GM19238 (cell line): ENCODE measurements at regions not wholly inside any gene's neighbourhood (a gene's known extent, or its start where the extent isn't known, plus 50 kb on each side); places are given as distances from the start of the nearest gene placed in this dataset.
A peak's percentile ranks its signal among the peaks of the same experiment; 100 is the strongest.

ENCODE experiments used
- DNase-seq: peaks from one replicate; pipeline ENCODE4 v3.0.0; 2011; ENCODE audit warnings: low spot score; ENCODE audit not compliant: insufficient read length

DNA sequence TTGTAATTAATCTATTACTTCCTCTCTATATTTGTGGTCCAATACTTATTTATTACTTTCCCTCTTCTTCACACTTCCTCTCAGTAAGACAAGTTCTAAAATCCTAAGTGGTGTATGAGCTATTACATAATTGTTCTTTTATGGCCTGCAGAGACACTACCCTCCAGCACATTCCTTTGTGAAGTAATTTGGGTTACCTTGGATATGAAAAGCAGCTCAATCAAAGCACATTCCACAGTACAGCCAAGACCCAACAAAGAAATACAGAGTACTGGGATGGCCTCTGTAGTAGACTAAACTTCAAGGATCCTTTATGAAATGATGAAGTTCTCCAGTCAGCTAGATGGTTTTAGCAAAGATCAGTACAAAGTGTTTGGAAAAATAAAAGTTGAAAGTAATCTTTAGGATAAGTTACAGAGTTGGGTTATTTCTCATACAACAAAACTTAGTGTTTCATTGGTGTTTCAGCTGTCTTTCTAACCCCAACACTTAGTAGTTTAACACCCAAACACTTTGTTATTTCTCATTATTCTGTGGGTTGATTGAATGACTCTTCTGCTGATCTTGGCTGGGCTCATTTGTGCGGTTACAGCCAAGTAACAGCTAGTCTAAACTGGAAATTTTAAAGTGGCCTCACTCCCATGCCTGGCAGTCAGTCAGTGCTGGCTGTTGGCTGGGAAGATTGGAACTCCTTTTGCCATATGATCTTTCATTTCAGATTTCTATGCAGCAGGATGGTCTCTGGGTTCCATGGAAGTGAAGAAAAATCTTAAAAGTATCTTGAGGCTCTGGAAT lies 161.5 kb upstream of the POU3F2 start:
- no peak for DNase-seq

DNA sequence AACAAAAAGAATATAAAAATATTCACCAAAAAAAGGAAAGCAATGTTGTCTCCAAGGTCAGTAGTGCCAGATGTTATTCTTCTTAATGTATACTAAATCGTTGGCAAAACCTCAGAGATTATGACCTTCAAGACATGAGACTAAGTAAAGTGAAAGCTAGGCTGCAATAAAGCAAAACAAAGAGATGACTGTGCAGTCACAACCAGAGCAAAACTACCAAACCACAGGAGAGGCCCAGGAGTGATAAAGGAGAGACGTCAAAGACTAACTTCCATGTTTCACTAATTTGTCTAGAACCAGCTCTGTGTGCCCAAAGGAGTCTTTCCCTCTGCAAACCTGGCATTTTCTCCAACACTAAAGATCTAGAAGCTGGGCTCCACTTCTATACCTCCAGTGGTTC lies 155.9 kb upstream of the POU3F2 start:
- DNase-seq: no peak

DNA sequence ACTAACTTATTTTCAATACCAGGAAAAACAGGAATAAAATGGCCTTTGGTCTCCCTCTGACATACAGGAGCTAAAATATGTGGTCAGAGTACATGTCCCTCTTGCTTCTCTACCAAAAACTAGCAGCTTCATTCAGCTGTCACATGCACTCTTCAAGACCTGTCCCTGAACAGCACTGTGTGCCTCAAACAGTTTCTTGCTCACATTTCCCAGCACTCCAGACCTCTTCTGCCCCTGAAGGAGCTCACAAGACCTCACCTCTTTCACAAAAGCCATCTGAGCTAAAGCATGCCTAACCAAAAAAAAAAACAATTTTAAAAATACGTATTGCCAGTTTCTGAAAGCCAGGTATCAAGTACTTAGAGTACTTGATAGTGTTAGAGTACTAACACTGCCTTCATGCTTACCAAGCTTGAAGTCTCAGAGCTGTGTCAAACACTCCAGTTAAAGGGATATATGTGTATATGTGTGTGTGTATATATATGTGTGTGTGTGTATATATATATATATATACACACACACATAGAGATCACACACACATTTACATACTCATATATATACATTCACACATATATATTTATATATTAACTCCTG lies 148.3 kb upstream of the POU3F2 start:
- DNase-seq: no peak

DNA sequence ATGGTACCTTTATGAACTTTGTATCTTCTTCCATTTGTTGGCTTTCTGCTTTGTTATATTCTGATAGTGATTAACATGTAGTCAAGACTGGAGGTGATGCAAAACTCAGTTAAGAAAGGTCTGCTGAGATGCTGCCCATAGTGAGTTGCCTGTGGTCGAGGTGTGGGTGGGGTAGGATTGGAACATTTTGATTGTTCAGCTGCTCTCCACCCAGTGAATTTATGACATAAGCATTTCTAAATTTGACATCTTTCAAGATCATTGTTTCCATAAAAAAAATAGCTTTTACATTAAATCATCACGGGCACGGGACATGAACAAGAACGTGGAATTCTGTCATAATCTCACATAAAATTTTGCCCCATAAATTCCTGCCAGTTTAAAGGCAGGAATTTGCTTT lies 146.6 kb upstream of the POU3F2 start:
- no peak for DNase-seq

DNA sequence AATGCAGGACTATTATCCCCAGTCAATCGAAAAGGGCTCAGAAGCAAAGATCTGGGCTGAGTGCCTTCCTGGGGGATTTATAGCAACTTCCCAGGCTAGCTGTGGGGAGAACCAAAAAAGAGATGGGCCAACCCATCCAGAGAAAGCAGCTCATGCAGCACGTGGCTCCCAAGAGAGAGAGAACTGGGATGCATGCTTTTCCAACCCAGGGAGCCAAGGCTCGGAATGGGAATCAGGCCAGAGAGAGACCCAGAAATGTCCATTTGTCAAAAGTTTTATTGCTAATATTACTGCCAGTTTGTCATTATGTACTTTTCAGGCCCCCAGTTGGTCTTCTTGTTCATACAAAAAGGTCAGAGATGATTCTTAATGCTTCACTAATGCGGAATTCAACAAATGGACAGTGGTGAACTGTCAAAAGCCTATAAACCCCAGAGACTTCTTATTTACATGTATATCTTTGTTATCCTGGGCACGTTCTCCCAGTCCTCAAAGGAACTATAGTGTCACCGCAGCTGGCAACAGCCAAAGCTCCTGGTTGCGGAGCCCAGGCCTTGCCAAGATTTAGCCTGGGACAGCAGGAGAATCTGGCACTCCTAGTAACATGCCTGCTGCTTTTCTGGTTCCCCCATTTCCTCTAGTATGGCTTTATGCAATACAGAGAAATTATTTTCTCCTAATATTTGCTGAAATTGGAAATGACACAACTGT lies 139.1 kb upstream of the POU3F2 start:
- DNase-seq: no peak

DNA sequence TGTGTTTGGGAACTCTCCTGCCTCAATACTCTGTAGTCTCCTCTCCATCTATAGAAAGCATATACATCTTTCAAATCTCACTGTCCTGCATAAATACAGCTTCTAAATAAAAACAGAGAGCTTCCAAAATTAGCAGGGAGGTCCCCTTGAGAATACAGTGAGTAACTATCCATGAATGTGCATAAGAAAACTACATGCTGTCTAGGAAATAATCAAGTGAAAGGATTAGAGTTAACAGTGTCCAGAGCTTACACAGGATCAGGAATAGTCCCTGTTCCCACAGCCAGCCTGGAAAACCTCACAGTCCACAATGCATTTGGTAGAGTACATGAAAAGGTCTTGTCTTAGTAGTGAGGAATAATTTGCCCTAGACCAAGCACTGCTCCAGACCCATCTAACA lies 123.0 kb upstream of the POU3F2 start:
- no peak for DNase-seq

DNA sequence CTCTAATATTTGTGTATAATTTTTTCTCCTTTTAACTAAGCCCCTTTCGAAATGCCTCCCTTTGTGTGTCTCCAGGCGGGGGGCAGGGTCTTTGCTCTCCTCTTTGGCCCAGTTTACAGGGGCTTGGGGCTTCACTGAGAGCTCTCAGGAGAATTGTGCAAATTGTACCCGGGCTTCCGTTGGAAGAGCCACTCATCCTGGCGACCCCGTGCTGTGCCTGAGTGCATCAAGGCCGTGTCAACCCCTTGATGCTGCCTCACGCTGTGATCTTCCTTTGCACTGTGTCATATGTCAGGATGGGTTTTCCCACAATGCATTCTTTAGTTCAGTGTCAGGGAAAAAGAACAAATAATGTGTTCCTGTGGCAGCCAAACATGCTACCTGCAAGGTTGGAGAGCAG lies 118.0 kb upstream of the POU3F2 start:
- DNase-seq: no peak

DNA sequence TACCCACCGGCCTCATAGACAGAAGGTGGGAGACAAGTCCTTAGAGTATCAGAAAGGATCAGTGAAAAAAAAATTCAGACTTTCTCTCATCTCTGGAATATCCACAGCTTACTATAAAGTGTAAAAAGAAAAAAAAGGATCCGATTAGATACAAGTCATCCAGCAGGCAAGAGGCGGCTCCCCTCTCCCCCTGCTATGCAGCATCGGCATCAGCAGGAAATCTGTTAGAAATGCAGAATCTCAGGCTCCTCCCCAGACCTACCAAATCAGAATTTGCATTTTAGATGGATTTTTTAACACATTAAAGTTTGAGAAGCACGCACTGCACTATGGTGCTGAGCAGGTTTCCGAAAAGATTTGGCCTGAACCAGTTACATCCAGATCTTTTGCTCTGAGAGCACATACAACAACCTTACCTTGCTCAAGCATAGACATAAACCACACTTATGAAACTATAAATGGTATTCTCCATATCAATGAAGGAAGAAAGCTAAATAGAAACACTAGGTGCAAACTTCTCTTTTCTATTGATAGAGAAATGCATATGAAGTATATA lies 117.0 kb upstream of the POU3F2 start:
- no peak for DNase-seq

DNA sequence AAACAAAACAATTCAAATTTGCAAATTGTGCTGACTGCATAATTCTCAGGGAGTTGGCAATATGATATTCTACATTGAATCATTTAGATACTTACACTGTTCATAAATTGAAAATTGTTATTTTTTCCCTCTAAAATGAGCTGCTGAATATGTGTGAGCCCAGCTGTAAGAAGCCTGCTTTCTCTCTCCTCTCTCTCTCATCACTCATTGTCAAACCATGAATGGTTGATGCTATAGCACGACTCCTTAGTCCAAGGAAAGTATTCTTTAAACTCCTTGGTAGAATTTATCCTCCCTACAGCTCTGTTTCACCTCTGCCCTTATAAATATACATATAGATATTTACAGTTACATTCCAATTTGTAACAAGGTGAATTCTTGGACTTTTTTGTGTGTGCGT lies 116.4 kb upstream of the POU3F2 start:
- no peak for DNase-seq

DNA sequence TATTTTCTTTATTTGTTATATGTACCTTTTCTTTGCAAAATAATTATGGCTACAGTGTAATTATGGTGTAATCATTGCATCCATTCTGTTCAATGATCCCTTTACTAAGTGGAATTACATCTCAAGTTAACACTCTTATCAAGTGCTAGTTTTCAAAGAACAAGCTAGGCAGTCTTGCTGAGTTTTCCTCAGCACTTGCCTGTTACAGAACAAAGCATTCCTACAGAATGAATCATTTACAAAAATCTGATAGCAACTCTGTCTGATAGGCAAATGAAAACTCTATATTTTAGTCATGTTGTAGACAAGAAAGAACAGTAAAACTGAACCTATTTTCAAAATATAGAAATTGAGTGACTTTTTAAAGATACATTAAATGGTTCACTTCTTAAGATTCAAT lies 109.8 kb upstream of the POU3F2 start:
- DNase-seq: no peak

DNA sequence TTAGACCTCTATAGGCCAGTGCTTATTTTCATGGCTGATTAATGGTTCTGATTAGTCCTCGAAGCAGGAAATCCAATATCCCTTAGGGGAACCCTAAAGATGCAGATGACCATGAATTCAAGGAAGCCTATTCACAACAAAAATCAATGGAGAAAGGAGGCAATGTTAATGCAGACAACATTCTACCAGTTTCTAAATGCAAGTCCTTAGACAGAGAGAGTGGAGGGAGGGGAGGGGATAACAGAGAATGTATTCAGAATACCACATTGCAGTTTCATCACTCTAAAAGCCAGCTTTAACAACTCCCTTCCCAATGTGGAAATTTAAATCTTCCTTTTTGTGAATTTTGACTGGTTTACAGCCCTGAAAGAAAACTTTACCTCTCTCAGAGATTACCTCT lies 87.1 kb upstream of the POU3F2 start:
- DNase-seq: no peak

DNA sequence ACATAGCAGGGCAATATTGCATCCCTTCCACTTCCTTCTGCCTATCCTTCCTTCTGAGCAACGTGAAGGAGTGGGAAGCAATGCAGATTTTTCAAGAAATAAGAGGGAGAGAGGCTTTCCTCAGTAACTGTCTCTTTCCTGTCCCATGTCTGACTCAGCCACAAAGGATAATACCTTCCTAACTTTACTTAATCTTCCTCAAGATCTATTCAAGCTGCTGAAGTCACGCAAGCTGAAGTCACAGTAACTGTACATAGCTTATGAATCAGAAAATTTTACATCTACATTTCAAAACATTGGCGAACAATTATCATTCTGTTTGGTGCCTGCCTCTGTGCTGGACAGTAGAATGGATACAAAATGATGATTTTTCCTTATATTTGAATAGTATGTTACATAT lies 86.4 kb upstream of the POU3F2 start:
- no peak for DNase-seq

DNA sequence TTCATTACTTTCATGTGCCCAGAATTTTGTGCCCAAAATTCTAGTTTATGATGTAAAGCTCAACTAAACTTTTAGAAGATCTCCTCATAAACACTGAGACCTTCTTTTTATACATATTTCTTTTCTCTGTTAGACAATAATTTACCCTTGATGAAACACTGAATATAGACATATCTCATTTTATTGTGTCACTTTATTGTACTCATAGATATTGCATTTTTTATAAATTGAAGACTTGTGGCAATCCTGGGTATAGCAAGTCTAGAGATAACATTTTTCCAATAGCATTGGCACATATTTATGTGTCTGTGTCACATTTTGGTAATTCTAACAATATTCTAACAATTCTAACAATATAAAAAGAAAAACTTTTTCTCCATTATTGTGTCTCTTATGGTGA lies 74.9 kb upstream of the POU3F2 start:
- no peak for DNase-seq

DNA sequence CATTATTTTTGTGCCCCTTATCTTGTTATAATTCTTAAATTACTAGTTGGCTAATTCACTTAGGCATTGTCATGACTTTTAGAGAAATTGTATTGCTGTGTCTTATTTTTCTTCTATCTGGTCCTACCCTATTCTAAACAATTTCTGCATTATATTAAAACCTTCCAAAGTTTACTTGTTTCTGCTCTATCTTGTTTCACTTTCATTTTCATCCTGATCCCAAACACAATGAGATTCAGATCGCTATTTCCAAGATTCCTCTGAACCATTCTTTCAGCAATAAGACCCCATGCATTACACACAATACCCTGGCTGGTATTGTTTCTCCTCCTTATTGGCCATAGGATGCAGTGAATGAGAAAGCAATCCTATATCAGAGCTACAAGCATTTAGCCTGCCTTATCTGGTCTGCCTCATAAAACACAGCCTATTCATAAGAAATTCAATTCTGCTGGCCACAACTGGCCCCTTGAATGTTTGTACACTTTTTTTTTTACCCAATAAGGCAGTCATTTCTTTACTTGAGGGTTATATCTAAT lies 69.9 kb upstream of the POU3F2 start:
- no peak for DNase-seq

DNA sequence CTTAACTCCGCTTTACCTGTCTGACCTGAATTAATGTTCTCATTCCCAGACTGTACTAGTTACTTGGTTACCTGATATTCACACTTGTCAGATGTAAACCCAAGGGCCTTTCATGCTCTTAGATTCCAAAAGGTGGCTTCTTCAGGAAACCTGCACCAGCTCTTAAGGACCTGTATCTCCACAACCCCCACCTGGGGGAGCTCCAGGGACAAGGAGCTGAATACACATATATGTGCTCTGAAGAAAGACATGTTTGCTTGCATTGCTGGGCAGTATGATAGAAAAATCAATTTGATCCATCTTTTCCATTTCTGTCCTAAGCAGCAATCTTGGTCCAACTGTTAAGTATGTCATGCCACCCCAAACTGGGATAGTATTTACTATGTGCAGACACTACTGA lies 64.8 kb upstream of the POU3F2 start:
- DNase-seq: no peak

DNA sequence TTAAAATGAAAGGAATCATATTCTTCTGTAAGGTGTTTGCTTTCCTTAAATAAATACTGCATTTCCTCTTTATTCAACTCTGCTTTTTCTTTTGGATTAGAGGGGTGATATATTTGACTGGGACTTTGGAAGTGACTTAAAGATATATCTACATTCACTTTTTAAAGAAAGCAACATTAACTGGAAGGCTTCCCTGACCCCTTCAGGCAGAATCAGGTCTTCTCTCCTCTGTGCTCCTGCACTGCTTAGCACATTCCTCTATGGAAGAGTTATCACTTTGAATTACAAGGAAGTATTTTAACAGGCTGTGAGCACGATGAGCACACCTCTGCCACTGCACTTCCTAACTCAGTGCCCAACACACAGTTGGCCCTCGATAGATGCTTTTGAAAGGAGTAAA lies 59.2 kb upstream of the POU3F2 start:
- DNase-seq: no peak

DNA sequence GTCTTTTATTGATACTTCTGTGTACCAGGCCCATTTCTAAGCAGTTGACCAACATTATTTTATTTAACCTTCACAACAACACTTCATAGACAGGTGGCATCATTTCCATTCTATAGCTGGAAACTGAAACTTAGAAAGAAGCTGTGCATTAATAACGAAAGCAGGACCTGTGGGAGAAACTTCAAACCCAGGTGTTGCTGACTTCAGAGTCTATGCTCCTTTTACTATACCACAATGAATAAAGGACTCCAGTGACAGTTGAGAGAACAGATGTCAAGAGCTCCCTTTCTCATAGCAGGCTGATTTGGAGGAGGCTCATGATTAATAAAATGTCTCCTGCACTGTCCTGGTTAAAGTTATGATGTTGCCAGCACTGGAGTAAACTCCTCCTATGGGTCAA lies 56.6 kb upstream of the POU3F2 start:
- DNase-seq: peak; percentile 12

DNA sequence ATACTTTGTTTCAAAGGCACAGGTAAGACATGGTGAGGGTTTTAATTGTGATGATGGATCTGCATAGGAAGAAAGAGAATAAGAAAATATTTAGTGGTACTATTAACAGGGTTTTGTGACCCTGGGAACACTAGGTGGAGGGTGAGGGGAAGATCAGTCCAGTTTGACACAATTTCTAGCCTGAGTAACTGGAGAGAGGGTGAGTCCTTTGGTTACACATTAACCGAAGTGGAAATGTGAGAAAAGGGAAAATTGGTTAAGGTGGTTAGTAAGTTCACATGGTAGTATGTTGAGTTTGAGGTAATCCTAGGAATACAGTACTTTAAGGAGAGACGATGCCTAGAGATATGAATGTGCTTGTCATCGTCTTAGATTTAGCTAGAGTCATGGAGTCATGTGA lies 54.8 kb upstream of the POU3F2 start:
- DNase-seq: no peak

DNA sequence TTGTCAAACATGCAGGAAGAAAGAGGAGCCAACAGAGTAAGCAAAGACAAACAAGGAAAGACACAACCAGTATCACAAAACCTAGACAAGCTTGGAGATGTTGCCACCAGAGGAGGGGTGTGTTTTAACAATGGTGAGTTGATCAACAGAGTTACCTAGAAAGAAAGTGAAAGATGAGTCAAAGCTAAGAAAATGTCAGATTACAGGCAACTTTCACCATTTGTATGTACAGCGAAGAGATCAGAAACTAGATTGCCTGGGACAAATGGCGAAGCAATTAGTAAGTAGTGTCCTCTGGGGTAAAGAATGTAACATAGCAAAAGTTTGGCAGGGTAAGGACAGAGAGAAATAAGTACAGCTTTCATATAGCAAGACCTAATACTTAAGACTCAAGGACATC lies 51.6 kb upstream of the POU3F2 start:
- DNase-seq: peak; percentile 1

DNA sequence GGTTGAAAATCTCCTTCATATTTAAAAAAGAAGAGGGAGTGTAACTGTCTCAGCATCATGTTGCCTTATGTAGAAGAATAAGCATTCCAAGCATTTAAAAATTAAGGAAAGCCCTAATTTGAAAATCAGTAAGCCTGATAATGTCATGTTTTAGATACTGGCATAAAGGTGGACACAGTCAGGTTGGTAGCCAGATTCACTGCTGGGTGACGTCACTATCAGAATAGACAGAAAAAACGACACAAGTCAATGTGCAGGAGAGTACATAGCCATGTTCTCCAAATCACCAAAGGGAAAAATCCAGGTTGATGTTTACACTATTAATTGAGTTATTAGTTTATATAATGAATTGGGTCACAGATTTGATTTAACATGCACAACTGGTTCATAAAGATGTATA lies 50.8 kb upstream of the POU3F2 start:
- DNase-seq: no peak
